ENCODE measurements at regions not wholly inside any gene's neighbourhood (a gene's known extent, or its start where the extent isn't known, plus 50 kb on each side); places are given as distances from the start of the nearest gene placed in this dataset.

GRCh38 chr4:3699678-3700077, 66.5 kb upstream of the ADRA2C start:
- TF ChIP-seq CTCF (IDR thresholded peaks at IDR 0.05): no peak
- Histone ChIP-seq H3K36me3 (ENCODE audit: low read depth) (no peaks in the 10 kb centered on the region), H3K9me3 (no peaks in the 10 kb centered on the region), H3K4me1 (ENCODE audit: low read depth) (no peaks in the 10 kb centered on the region), H3K4me3 (no peak overlapping the region)
- intact Hi-C loops (cut with DNase I, micrococcal nuclease): no loop called here
- ATAC-seq (no peak), DNase-seq (peak in 2 of 3 donors; percentile 6 to 39)

GRCh38 chr4:3699261-3699660, 66.9 kb upstream of the ADRA2C start:
- Histone ChIP-seq H3K4me3 (no peak overlapping the region), H3K9me3 (no peaks in the 10 kb centered on the region), H3K36me3 (ENCODE audit: low read depth) (no peaks in the 10 kb centered on the region), H3K4me1 (ENCODE audit: low read depth) (no peaks in the 10 kb centered on the region)
- TF ChIP-seq CTCF (IDR thresholded peaks at IDR 0.05): no peak
- peak in 2 of 3 donors; percentile 5 to 12 for DNase-seq
- intact Hi-C loops (cut with DNase I, micrococcal nuclease): no loop called here
- ATAC-seq: no peak

GRCh38 chr4:3697033-3697432, 69.2 kb upstream of the ADRA2C start:
- Histone ChIP-seq H3K4me1 (ENCODE audit: low read depth) (no peaks in the 10 kb centered on the region), H3K9me3 (no peaks in the 10 kb centered on the region), H3K4me3 (no peak overlapping the region), H3K36me3 (ENCODE audit: low read depth) (no peaks in the 10 kb centered on the region)
- intact Hi-C loops (cut with DNase I, micrococcal nuclease): no loop called here
- no peak for DNase-seq
- TF ChIP-seq CTCF (IDR thresholded peaks at IDR 0.05): no peak
- no peak for ATAC-seq

GRCh38 chr4:3690551-3691152, 75.5 kb upstream of the ADRA2C start:
- ATAC-seq: no peak
- peak in 1 of 3 donors; percentile 27 for DNase-seq
- TF ChIP-seq CTCF (IDR thresholded peaks at IDR 0.05): no peak
- Histone ChIP-seq H3K9me3 (no peaks in the 10 kb centered on the region), H3K4me3 (no peak overlapping the region), H3K36me3 (ENCODE audit: low read depth) (no peaks in the 10 kb centered on the region), H3K4me1 (ENCODE audit: low read depth) (no peaks in the 10 kb centered on the region)
- intact Hi-C loops (cut with DNase I, micrococcal nuclease): no loop called here

GRCh38 chr4:3689576-3690550, 76.3 kb upstream of the ADRA2C start:
- intact Hi-C loops (cut with DNase I, micrococcal nuclease): no loop called here
- no peaks in the 10 kb centered on the region for H3K4me1 ChIP-seq (ENCODE audit: low read depth)
- H3K36me3 ChIP-seq (ENCODE audit: low read depth): no peaks in the 10 kb centered on the region
- ATAC-seq (no peak), DNase-seq (peak in 1 of 3 donors; percentile 47)
- H3K9me3 ChIP-seq: no peaks in the 10 kb centered on the region
- no peak overlapping the region for H3K4me3 ChIP-seq
- TF ChIP-seq CTCF (IDR thresholded peaks at IDR 0.05): no peak
